Glutamatergic neuron (in vitro differentiated cells): ENCODE measurements at regions not wholly inside any gene's neighbourhood (a gene's known extent, or its start where the extent isn't known, plus 50 kb on each side); places are given as distances from the start of the nearest gene placed in this dataset.

Source experiments
- DNase-seq: peaks from one replicate; pipeline ENCODE4 v3.0.0; 2022
- H3K27ac Mint-ChIP-seq: one replicate; pipeline ENCODE4 v1.8.0; 2020; ENCODE audit warnings: mild to moderate bottlenecking, mixed read lengths, inconsistent platforms; ENCODE audit not compliant: unreplicated experiment
- H3K27me3 Mint-ChIP-seq: one replicate; pipeline ENCODE4 v1.8.0; 2020; ENCODE audit warnings: mild to moderate bottlenecking, moderate library complexity, mixed read lengths, inconsistent platforms; ENCODE audit not compliant: unreplicated experiment
- H3K36me3 Mint-ChIP-seq: one replicate; pipeline ENCODE4 v1.8.0; 2020; ENCODE audit warnings: mild to moderate bottlenecking, mixed read lengths, inconsistent platforms; ENCODE audit not compliant: unreplicated experiment
- H3K4me1 Mint-ChIP-seq: one replicate; pipeline ENCODE4 v1.8.0; 2020; ENCODE audit warnings: mild to moderate bottlenecking, low read depth, mixed read lengths, inconsistent platforms; ENCODE audit not compliant: unreplicated experiment
- H3K4me3 Mint-ChIP-seq: one replicate; pipeline ENCODE4 v1.8.0; 2020; ENCODE audit warnings: mild to moderate bottlenecking, mixed read lengths, inconsistent platforms; ENCODE audit not compliant: unreplicated experiment
- H3K9me3 Mint-ChIP-seq: one replicate; pipeline ENCODE4 v1.8.0; 2020; ENCODE audit warnings: mild to moderate bottlenecking, moderate library complexity, mixed read lengths, inconsistent platforms; ENCODE audit not compliant: unreplicated experiment
- TF ChIP-seq, protein P1 (sequence below): fragments of 200-600 bp; sonication (generic); IDR thresholded peaks from one replicate; pipeline ENCODE4 v1.5.0; 2021; ENCODE audit not compliant: partially characterized antibody, unreplicated experiment

DNA sequence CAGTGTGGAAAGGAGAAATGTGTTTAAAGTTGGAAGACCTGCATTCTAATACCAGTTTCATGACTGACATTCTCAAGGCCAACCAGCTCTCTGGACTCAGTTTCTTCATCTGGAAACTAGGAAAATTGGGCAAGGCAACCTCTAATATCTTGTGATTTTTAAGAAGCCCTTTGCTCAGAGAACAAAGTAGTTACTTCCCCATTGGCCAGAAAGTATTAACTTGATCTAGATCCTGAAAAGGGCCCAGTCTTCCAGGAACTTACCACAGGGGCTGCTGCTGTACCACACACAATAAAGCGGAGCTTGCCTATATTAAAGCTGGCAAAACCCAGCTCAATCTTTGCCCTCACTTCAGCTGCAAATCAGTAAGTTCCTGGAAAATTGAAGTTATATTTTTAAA lies 155.6 kb upstream of the ADO start:
- Mint-ChIP-seq H3K27me3 (no peaks in the 10 kb centered on the region), H3K4me1 (no peaks in the 10 kb centered on the region), H3K4me3 (no peak overlapping the region), H3K36me3 (no peaks in the 10 kb centered on the region), H3K27ac (no peak overlapping the region), H3K9me3 (no peaks in the 10 kb centered on the region)
- no peak for DNase-seq
- TF ChIP-seq, protein P1, sequence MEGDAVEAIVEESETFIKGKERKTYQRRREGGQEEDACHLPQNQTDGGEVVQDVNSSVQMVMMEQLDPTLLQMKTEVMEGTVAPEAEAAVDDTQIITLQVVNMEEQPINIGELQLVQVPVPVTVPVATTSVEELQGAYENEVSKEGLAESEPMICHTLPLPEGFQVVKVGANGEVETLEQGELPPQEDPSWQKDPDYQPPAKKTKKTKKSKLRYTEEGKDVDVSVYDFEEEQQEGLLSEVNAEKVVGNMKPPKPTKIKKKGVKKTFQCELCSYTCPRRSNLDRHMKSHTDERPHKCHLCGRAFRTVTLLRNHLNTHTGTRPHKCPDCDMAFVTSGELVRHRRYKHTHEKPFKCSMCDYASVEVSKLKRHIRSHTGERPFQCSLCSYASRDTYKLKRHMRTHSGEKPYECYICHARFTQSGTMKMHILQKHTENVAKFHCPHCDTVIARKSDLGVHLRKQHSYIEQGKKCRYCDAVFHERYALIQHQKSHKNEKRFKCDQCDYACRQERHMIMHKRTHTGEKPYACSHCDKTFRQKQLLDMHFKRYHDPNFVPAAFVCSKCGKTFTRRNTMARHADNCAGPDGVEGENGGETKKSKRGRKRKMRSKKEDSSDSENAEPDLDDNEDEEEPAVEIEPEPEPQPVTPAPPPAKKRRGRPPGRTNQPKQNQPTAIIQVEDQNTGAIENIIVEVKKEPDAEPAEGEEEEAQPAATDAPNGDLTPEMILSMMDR, result no peak

DNA sequence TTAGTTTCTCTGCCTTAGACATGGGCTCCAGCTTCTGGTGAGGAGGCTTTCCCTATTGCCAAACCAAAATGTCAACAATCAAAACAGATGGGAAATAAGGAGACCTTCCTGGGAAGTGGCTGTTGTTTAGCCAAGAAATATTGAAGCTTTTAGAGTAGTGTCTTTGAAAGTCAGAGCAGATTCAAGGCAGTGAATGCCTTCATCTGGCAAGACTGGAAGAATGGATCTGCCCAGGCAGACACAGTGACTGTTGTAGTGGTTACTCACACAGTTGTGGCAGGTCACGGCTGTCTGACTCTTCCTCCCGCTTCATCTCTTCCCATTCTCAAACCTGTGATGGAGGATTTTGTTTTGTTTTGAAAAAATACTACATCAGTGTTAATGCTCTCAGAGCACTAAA lies 154.1 kb upstream of the ADO start:
- Mint-ChIP-seq H3K9me3 (no peaks in the 10 kb centered on the region), H3K4me3 (no peak overlapping the region), H3K36me3 (no peaks in the 10 kb centered on the region), H3K27ac (no peak overlapping the region), H3K27me3 (no peaks in the 10 kb centered on the region), H3K4me1 (no peaks in the 10 kb centered on the region)
- DNase-seq, result no peak
- TF ChIP-seq, protein P1, result no peak

DNA sequence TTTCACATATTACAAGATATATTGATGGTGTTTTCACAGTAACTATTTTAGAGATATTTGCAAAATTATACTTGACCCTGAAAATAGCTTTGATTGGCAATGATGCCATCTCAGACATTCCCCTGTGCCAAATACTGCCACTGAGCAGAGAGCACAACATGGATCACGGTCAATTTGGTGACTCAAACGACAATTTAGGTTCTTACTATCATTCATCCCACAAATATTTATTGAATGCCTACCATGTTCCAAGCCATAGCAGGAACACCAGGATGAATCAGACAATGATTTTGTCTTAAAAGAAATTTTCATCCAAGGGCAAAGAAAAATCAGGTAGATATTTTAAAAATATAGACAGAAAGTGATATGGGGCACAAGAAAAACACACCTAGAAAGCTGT lies 153.2 kb upstream of the ADO start:
- Mint-ChIP-seq H3K27ac (no peak overlapping the region), H3K4me3 (no peak overlapping the region), H3K36me3 (no peaks in the 10 kb centered on the region), H3K4me1 (no peaks in the 10 kb centered on the region), H3K9me3 (no peaks in the 10 kb centered on the region), H3K27me3 (no peaks in the 10 kb centered on the region)
- no peak for DNase-seq
- TF ChIP-seq, protein P1, result no peak

DNA sequence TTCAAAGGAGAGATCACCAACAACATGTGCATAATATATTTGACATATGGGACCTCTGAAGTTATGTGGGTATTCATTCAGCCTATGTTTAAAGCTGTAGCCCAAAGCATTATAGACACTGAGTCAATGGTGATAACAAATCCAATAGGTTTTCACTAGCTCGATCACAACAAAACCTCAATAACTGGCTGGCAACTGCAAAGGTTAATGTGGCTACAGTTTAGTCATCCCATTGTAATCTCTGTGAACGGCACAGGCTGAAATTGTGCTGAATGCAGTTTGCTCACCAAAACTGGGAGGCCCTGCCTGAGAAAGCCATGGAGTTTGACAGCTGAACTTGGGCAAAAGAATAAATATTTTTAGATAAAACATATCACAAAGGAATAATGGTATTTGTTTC lies 152.4 kb upstream of the ADO start:
- H3K9me3 Mint-ChIP-seq, result no peaks in the 10 kb centered on the region
- TF ChIP-seq, protein P1, result no peak
- no peak overlapping the region for H3K27ac Mint-ChIP-seq
- H3K36me3 Mint-ChIP-seq, result no peaks in the 10 kb centered on the region
- no peaks in the 10 kb centered on the region for H3K27me3 Mint-ChIP-seq
- H3K4me1 Mint-ChIP-seq, result no peaks in the 10 kb centered on the region
- no peak for DNase-seq
- H3K4me3 Mint-ChIP-seq, result no peak overlapping the region

DNA sequence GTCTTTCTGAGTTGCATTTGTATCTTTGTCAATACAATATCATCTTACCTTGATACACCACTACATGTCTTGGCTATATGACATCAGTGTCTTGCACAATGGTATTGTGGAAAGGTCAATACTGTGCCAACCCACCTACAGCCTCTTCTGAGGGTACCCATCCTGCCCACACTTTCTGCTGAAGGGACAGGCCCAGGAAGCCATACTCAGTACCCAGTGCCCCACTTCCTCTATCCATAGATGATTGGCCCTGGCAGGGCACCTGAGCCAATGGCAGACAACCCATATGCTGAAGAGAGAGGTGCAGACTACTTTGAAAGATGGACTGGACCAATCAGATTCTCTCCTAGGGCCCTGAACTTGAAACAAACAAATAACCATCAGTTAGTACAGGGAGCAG lies 152.0 kb upstream of the ADO start:
- H3K4me1 Mint-ChIP-seq, result no peaks in the 10 kb centered on the region
- no peak overlapping the region for H3K4me3 Mint-ChIP-seq
- no peaks in the 10 kb centered on the region for H3K9me3 Mint-ChIP-seq
- H3K27me3 Mint-ChIP-seq, result no peaks in the 10 kb centered on the region
- H3K36me3 Mint-ChIP-seq, result no peaks in the 10 kb centered on the region
- TF ChIP-seq, protein P1, result no peak
- no peak overlapping the region for H3K27ac Mint-ChIP-seq
- DNase-seq, result no peak
